GM13977 (cell line): ENCODE measurements at regions not wholly inside any gene's neighbourhood (a gene's known extent, or its start where the extent isn't known, plus 50 kb on each side); places are given as distances from the start of the nearest gene placed in this dataset.

ENCODE experiments used
- DNase-seq: peaks from one replicate; pipeline ENCODE4 v3.0.0; 2012; ENCODE audit warnings: low spot score
- in situ Hi-C: fragments of 300-500 bp; cut with MboI; formaldehyde crosslinking; loops from one replicate; pipeline ENCODE4 v1.12.0; 2022; ENCODE audit warnings: low sequenced_read_pairs, low pct_unique_long_range_greater_than_20kb, mixed read lengths, inconsistent platforms; ENCODE audit not compliant: unreplicated experiment
- TF ChIP-seq, protein P1 (sequence below): IDR thresholded peaks from 2 replicates; pipeline ENCODE4 v1.5.1; 2012; ENCODE audit warnings: mild to moderate bottlenecking, control low read depth; ENCODE audit not compliant: insufficient read depth; ENCODE audit errors: extremely low read depth, missing control alignments

DNA sequence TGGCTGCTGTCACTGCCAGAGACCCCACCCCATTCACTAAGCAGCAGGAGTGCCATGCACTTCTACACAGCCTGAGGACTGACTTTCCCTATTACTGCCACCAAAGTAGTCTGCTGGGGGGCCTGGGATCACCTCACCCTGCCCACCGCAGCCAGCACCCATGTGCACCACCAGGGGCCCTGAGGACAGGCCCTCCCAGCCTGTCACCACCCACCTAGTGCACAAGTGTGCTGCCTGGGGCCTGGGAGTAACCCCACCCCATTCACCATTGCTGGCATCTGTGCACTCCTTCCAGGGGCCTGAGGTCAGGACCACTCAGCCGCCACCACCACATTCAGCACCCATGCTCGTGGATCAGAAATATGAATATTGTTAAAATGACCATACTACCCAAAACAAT is 247.8 kb upstream of the NCKAP5 start:
- no peak for DNase-seq
- in situ Hi-C loops, result no loop called here
- TF ChIP-seq, protein P1, sequence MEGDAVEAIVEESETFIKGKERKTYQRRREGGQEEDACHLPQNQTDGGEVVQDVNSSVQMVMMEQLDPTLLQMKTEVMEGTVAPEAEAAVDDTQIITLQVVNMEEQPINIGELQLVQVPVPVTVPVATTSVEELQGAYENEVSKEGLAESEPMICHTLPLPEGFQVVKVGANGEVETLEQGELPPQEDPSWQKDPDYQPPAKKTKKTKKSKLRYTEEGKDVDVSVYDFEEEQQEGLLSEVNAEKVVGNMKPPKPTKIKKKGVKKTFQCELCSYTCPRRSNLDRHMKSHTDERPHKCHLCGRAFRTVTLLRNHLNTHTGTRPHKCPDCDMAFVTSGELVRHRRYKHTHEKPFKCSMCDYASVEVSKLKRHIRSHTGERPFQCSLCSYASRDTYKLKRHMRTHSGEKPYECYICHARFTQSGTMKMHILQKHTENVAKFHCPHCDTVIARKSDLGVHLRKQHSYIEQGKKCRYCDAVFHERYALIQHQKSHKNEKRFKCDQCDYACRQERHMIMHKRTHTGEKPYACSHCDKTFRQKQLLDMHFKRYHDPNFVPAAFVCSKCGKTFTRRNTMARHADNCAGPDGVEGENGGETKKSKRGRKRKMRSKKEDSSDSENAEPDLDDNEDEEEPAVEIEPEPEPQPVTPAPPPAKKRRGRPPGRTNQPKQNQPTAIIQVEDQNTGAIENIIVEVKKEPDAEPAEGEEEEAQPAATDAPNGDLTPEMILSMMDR, result no peak

DNA sequence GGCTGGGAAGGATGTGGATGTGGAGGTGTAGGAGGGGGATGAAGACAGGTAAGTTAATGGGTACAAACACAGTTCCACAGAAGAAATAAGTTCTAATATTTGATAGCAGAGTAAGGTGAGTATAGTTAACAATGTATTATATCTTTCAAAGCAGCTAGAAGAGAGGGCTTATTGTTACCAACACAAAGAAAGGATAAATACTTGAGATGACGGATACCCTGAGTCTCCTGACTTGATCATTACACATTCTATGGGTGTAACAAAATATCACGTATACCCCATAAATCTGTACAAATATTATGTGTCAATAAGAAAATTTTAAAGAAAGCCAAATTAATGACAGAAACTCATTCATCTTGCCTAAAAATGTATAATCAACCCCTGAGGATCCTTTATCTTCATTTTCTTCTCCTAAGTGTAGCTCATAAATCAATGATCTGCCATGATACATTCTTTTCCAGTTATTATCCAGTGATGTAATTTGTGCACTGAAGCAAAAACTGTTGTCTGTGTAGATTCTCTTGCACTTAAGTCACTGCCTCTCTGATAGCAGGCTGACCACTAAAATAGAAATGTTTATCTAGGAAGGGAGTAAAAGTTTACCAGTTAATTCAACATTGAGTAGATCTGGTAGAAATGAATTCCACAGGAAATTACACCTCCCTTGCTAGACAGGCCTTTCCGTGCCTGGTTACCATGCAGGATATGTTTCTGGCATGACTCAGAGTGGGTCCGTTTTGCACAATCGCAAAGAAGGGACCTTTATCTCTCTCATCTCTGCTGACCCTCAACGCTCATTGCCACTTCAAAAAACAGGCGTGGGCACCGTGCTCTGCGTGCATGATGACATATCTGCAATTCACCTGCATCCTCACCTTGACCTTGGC is 249.7 kb upstream of the NCKAP5 start:
- TF ChIP-seq, protein P1, result no peak
- DNase-seq, result no peak
- in situ Hi-C loops, result no loop called here

DNA sequence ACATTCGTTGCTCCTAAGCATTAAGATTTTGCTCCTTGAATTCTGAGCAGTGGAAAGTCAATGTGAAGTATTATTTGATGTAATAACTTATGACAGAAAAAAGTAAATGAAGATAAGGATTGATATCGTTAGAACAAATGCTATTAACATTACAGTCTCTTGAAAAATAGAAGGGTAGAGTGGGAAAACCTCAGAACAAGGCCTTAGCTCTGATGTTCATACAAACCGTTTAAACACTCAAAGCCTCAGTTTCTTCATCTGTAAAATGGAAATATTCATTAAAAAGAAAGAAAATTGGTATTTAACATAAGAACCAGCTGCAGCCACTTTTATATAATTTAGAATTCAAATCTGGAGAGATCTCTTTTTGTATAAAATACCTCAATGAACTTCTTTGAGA is 250.4 kb upstream of the NCKAP5 start:
- TF ChIP-seq, protein P1, result no peak
- no peak for DNase-seq
- in situ Hi-C loops, result no loop called here

DNA sequence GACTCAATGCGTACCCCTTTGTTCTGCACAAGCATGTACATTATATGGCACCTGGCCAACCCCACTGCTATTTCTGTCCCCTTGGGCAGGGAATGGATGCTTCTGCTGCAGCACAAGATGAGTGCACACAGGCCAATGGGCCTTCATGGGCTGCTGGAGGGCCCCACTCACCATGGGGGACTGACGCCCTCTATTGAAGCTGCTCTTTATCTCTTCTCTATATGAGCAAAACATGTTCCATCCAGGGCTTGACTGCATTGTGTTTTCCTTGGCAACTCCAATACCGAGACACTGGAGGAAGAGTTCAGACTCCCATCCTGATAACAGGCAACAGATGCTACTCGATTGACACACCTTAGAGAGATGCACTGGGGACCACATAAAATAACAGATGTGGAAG is 251.6 kb upstream of the NCKAP5 start:
- no peak for DNase-seq
- TF ChIP-seq, protein P1, result no peak
- in situ Hi-C loops, result no loop called here

DNA sequence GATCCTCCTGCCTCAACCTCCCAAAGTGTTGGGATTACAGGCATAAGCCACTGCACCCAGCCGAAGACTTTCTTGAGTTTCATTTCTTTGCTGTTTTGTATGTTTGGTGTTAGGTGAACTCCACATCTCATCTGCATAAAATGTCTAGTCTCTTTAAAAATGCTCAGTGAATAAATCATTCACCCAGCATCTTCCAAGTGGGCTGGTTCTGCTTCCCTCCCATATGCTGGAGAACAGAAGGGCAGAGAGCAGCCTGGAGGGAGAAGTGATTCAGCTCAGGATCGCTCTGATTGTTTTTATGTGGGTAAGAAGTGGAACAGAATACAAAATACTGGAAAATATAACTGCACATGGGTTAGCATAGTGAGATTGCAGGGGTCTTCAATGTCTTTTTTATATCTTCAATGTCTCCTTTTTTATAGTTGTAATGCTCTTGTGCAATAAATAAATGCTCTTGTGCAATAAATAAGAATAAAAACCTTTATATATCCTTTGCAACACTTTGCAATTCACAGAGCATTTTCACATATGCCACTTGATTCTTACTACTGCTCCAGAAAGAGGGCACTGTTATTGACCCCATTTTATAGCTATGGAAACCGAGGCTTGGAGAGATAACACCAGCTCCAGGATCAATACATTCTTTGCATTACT is 253.0 kb upstream of the NCKAP5 start:
- in situ Hi-C loops, result no loop called here
- TF ChIP-seq, protein P1, result no peak
- no peak for DNase-seq

DNA sequence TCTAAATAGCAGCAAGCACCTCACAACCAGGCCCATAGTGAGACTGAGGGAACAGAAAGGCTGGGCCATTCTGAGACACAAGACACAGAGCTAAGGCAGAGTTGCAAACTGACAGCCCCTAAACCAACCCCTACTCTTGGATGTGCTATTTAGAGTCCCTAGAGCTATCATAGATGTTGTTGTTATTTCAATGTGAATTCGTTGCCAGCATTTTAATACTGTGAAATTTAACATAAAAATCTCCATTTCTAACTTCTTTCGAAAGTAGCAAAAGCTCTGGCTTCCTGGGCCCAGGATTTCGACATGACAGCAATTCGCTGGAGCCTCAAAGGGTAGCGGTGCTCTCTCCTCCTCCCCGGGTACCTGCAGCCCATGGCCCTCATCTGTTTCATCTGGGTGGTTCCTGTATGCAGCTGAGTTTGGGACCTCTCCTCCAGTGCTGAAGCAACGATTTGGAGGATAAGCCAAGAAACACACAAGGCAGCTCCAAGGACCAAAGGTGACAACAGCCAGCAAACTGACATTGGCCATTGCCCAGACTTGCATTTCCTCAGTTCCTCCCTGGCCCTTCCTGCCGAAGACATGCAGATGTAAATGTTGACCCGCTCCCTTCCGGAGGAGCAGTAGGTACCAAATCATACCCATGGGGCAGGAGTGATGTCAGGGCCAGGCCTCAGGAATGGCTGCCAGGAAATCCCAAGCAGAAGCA is 254.4 kb upstream of the NCKAP5 start:
- TF ChIP-seq, protein P1, result no peak
- in situ Hi-C loops, result no loop called here
- no peak for DNase-seq
